HepG2 (cell line): ENCODE measurements at regions not wholly inside any gene's neighbourhood (a gene's known extent, or its start where the extent isn't known, plus 50 kb on each side); places are given as distances from the start of the nearest gene placed in this dataset.

Source experiments
- ADNP ChIP-seq: sonication (generic); formaldehyde crosslinking; IDR thresholded peaks from 2 replicates; pipeline ENCODE4 v1.4.0; 2020; ENCODE audit warnings: missing genetic modification reagents
- BRCA1 ChIP-seq: sonication (generic); formaldehyde crosslinking; IDR thresholded peaks from 2 replicates; pipeline ENCODE4 v1.4.0; 2020; ENCODE audit warnings: missing genetic modification reagents
- IKZF5 ChIP-seq: IDR thresholded peaks from 2 replicates; pipeline ENCODE4 v1.6.1; 2018; ENCODE audit warnings: missing genetic modification reagents, mild to moderate bottlenecking, missing compliant biosample characterization
- POLR2A ChIP-seq, 2 experiments: IDR thresholded peaks; 2 replicates each; pipeline ENCODE4 v1.6.1; 2011; ENCODE audit warnings: low read depth in 2 of 2, low read length in 2 of 2, mild to moderate bottlenecking in 1 of 2, moderate library complexity in 1 of 2; ENCODE audit not compliant: insufficient read depth in 1 of 2
- POLR2AphosphoS5 ChIP-seq: IDR thresholded peaks from 2 replicates; pipeline ENCODE4 v1.6.1; 2012; ENCODE audit warnings: low read depth, low read length
- ZBTB1 ChIP-seq: sonication (generic); formaldehyde crosslinking; IDR thresholded peaks from 2 replicates; pipeline ENCODE4 v1.4.0; 2020; ENCODE audit warnings: missing genetic modification reagents, borderline replicate concordance
- ZNF770 ChIP-seq: sonication (generic); formaldehyde crosslinking; IDR thresholded peaks from 2 replicates; pipeline ENCODE4 v1.5.0; 2020; ENCODE audit warnings: mild to moderate bottlenecking, missing genetic modification reagents
- TF ChIP-seq, protein P1 (sequence below): IDR thresholded peaks from 2 replicates; pipeline ENCODE4 v1.6.1; 2012; ENCODE audit warnings: inconsistent platforms

GRCh38 chr17:70454377-70454776 lies 285.0 kb downstream of the KCNJ2 start:
- TF ChIP-seq, protein P1, sequence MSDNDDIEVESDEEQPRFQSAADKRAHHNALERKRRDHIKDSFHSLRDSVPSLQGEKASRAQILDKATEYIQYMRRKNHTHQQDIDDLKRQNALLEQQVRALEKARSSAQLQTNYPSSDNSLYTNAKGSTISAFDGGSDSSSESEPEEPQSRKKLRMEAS = no peak
- TF ChIP-seq ZNF770 (CRISPR knock-in tag) (no peak), ADNP (CRISPR knock-in tag) (no peak), POLR2AphosphoS5 (no peak), BRCA1 (CRISPR knock-in tag) (no peak), POLR2A (IDR thresholded peaks at IDR 0.05; ENCODE audit: insufficient read depth in 1 of 2, low read depth in 2 of 2, low read length in 2 of 2) (no peak), ZBTB1 (CRISPR knock-in tag) (no peak), IKZF5 (CRISPR knock-in tag) (no peak)
